H9 (cell line): ENCODE measurements at regions not wholly inside any gene's neighbourhood (a gene's known extent, or its start where the extent isn't known, plus 50 kb on each side); places are given as distances from the start of the nearest gene placed in this dataset.

Experiments
- DNase-seq: peaks from one replicate; pipeline ENCODE4 v3.0.0-alpha.2; 2017
- H2AFZ ChIP-seq: one replicate; pipeline ENCODE4 v1.6.1; 2013; ENCODE audit warnings: mild to moderate bottlenecking, low read length, control low read depth, moderate library complexity
- H2AK5ac ChIP-seq: 2 replicates; pipeline ENCODE4 v1.6.1; 2013; ENCODE audit warnings: low read length, control low read depth, mixed read lengths; ENCODE audit not compliant: insufficient read length
- H2BK120ac ChIP-seq: one replicate; pipeline ENCODE4 v1.6.1; 2013; ENCODE audit warnings: low read depth, mild to moderate bottlenecking, low read length, control low read depth, inconsistent platforms; ENCODE audit not compliant: poor library complexity, severe bottlenecking
- H2BK12ac ChIP-seq: 2 replicates; pipeline ENCODE4 v1.6.1; 2013; ENCODE audit warnings: low read length, control low read depth, mixed read lengths, low read depth; ENCODE audit not compliant: insufficient read length
- H2BK15ac ChIP-seq: 2 replicates; pipeline ENCODE4 v1.6.1; 2013; ENCODE audit warnings: low read depth, low read length, control low read depth
- H2BK20ac ChIP-seq: one replicate; pipeline ENCODE4 v1.6.1; 2013; ENCODE audit warnings: low read depth, mild to moderate bottlenecking, low read length, control low read depth, inconsistent platforms; ENCODE audit not compliant: poor library complexity, severe bottlenecking
- H2BK5ac ChIP-seq: 2 replicates; pipeline ENCODE4 v1.6.1; 2013; ENCODE audit warnings: low read length, control low read depth, mixed read lengths; ENCODE audit not compliant: insufficient read length
- H3K14ac ChIP-seq: 2 replicates; pipeline ENCODE4 v1.6.1; 2013; ENCODE audit warnings: low read length, control low read depth; ENCODE audit not compliant: insufficient read depth
- H3K18ac ChIP-seq: 2 replicates; pipeline ENCODE4 v1.6.1; 2013; ENCODE audit warnings: low read depth, mild to moderate bottlenecking, mixed read lengths, low read length, control low read depth; ENCODE audit not compliant: insufficient read length
- H3K23ac ChIP-seq: 2 replicates; pipeline ENCODE4 v1.6.1; 2013; ENCODE audit warnings: low read length, control low read depth, mixed read lengths, low read depth; ENCODE audit not compliant: insufficient read length
- H3K23me2 ChIP-seq: 2 replicates; pipeline ENCODE4 v1.6.1; 2013; ENCODE audit warnings: low read depth, mild to moderate bottlenecking, mixed read lengths, low read length, control low read depth; ENCODE audit not compliant: insufficient read length, poor library complexity, severe bottlenecking
- H3K27ac ChIP-seq: 2 replicates; pipeline ENCODE4 v1.5.1; 2013; ENCODE audit warnings: low read length, control low read depth, mixed read lengths, low read depth; ENCODE audit not compliant: insufficient read length
- H3K27me3 ChIP-seq: 2 replicates; pipeline ENCODE4 v1.6.1; 2013; ENCODE audit warnings: low read length, control low read depth, inconsistent platforms; ENCODE audit not compliant: insufficient read depth
- H3K4ac ChIP-seq: 2 replicates; pipeline ENCODE4 v1.6.1; 2013; ENCODE audit warnings: low read depth, mild to moderate bottlenecking, control low read depth, inconsistent platforms, low read length, moderate library complexity
- H3K4me1 ChIP-seq: 2 replicates; pipeline ENCODE4 v1.6.1; 2013; ENCODE audit warnings: low read length, control low read depth, inconsistent platforms; ENCODE audit not compliant: insufficient read depth
- H3K4me2 ChIP-seq: 2 replicates; pipeline ENCODE4 v1.6.1; 2013; ENCODE audit warnings: low read length, control low read depth, mixed read lengths; ENCODE audit not compliant: insufficient read length, insufficient read depth
- H3K56ac ChIP-seq: 2 replicates; pipeline ENCODE4 v1.6.1; 2013; ENCODE audit warnings: low read depth, mild to moderate bottlenecking, mixed read lengths, low read length, control low read depth; ENCODE audit not compliant: insufficient read length
- H3K79me1 ChIP-seq: 2 replicates; pipeline ENCODE4 v1.6.1; 2013; ENCODE audit warnings: low read depth, mild to moderate bottlenecking, moderate library complexity, low read length, control low read depth, inconsistent platforms; ENCODE audit not compliant: insufficient read depth, poor library complexity, severe bottlenecking
- H3K79me2 ChIP-seq: 2 replicates; pipeline ENCODE4 v1.6.1; 2013; ENCODE audit warnings: low read length, control low read depth, inconsistent platforms; ENCODE audit not compliant: insufficient read depth
- H3K9ac ChIP-seq: 2 replicates; pipeline ENCODE4 v1.6.1; 2013; ENCODE audit warnings: low read length, control low read depth, mixed read lengths; ENCODE audit not compliant: insufficient read length; ENCODE audit errors: extremely low read depth
- H3K9me3 ChIP-seq: one replicate; pipeline ENCODE4 v1.6.1; 2013; ENCODE audit warnings: low read depth, low read length, inconsistent platforms; ENCODE audit not compliant: control insufficient read depth
- H3T11ph ChIP-seq: one replicate; pipeline ENCODE4 v1.6.1; 2013; ENCODE audit warnings: mild to moderate bottlenecking, low read length, control low read depth, inconsistent platforms
- H4K20me1 ChIP-seq: one replicate; pipeline ENCODE4 v1.6.1; 2013; ENCODE audit not compliant: control insufficient read depth, insufficient read length, insufficient read depth
- H4K5ac ChIP-seq: 2 replicates; pipeline ENCODE4 v1.6.1; 2013; ENCODE audit warnings: low read depth, mild to moderate bottlenecking, mixed read lengths, low read length, control low read depth; ENCODE audit not compliant: insufficient read length
- H4K8ac ChIP-seq: replicated peaks from 2 replicates; pipeline ENCODE4 v1.6.1; 2013; ENCODE audit warnings: low read length, control low read depth, mixed read lengths, low read depth; ENCODE audit not compliant: insufficient read length
- H4K91ac ChIP-seq: 2 replicates; pipeline ENCODE4 v1.6.1; 2013; ENCODE audit warnings: low read depth, mild to moderate bottlenecking, moderate library complexity, mixed read lengths, low read length, control low read depth; ENCODE audit not compliant: insufficient read length
- H3K27ac Mint-ChIP-seq, 3 experiments: 2 replicates in 2 of 3; 3 replicates in 1 of 3; pipeline ENCODE4 v1.8.0; 2020 to 2021; ENCODE audit warnings: mixed read lengths in 3 of 3, mild to moderate bottlenecking in 1 of 3, moderate library complexity in 1 of 3
- H3K27me3 Mint-ChIP-seq: 2 replicates; pipeline ENCODE4 v1.8.0; 2021; ENCODE audit warnings: low read depth, mild to moderate bottlenecking, moderate library complexity, mixed read lengths
- H3K36me3 Mint-ChIP-seq, 3 experiments: 2 replicates in 2 of 3; 3 replicates in 1 of 3; pipeline ENCODE4 v1.8.0; 2020 to 2021; ENCODE audit warnings: low read depth in 3 of 3, mixed read lengths in 3 of 3; ENCODE audit not compliant: insufficient read depth in 1 of 3
- H3K4me1 Mint-ChIP-seq, 2 experiments: 2 replicates each; pipeline ENCODE4 v1.8.0; 2020; ENCODE audit warnings: mixed read lengths in 2 of 2
- H3K4me3 Mint-ChIP-seq, 2 experiments: 2 replicates in 1 of 2; 3 replicates in 1 of 2; pipeline ENCODE4 v1.8.0; 2020 to 2021; ENCODE audit warnings: mild to moderate bottlenecking in 2 of 2, mixed read lengths in 2 of 2, moderate library complexity in 1 of 2
- H3K9me3 Mint-ChIP-seq, 2 experiments: 2 replicates in 1 of 2; 3 replicates in 1 of 2; pipeline ENCODE4 v1.8.0; 2020; ENCODE audit warnings: mild to moderate bottlenecking in 2 of 2, mixed read lengths in 2 of 2, moderate library complexity in 1 of 2
- CTCF ChIP-seq: fragments of 200-600 bp; sonication (generic); conservative IDR thresholded peaks from 3 replicates; pipeline ENCODE4 v1.8.0; 2021; ENCODE audit warnings: antibody characterized with exemption, mild to moderate bottlenecking
- WGBS: extraction: QIAGEN DNeasy Blood & Tissue Kit; methylation state at CpG from one replicate; pipeline ENCODE4 v1.1.7; 2013; ENCODE audit warnings: missing lambda C conversion rate, low lambda C conversion rate, mixed read lengths; ENCODE audit not compliant: insufficient read length; ENCODE audit errors: extremely low coverage; 5-methylcytosine and 5-hydroxymethylcytosine counted together

- Histone ChIP-seq H2BK20ac (no peak overlapping the region), H2AFZ (no peak overlapping the region), H3K56ac (no peak overlapping the region), H2BK15ac (no peak overlapping the region), H3K9ac (no peak overlapping the region), H2BK12ac (no peak overlapping the region), H3K4me1 (no peaks in the 10 kb centered on the region), H3K4ac (no peak overlapping the region), H3K23me2 (no peaks in the 10 kb centered on the region), H3K9me3 (no peaks in the 10 kb centered on the region), H2BK120ac (no peak overlapping the region), H3K79me1 (no peaks in the 10 kb centered on the region), H3K27ac (no peak overlapping the region), H4K20me1 (no peaks in the 10 kb centered on the region), H4K5ac (no peak overlapping the region), H3T11ph (no peak overlapping the region), H3K14ac (no peak overlapping the region), H3K79me2 (no peaks in the 10 kb centered on the region), H3K18ac (no peak overlapping the region), H3K23ac (no peak overlapping the region), H4K8ac (no peak overlapping the region), H2AK5ac (no peak overlapping the region), H4K91ac (no peak overlapping the region), H3K4me2 (no peak overlapping the region), H3K27me3 (no peaks in the 10 kb centered on the region), H2BK5ac (no peak overlapping the region)
- H3K36me3 Mint-ChIP-seq: no peaks in the 10 kb centered on the region
- no peak for TF ChIP-seq CTCF
- H3K9me3 Mint-ChIP-seq: no peaks in the 10 kb centered on the region
- no peak overlapping the region for H3K4me3 Mint-ChIP-seq
- H3K27me3 Mint-ChIP-seq: no peaks in the 10 kb centered on the region
- no peak overlapping the region for H3K27ac Mint-ChIP-seq
- DNase-seq: no peak
- WGBS: no CpG with 5 or more reads among the region's 1 CpG
- peaks cover 0 to 9% of the 10 kb centered on the region in 2 experiments; a peak in 3 of 4 replicates for H3K4me1 Mint-ChIP-seq
Observed at GRCh38 chr6:113758826-113759574, 98.1 kb upstream of the MARCKS start.
